NCI-H2171 (cell line): ENCODE measurements at regions not wholly inside any gene's neighbourhood (a gene's known extent, or its start where the extent isn't known, plus 50 kb on each side); places are given as distances from the start of the nearest gene placed in this dataset.

Experiments used
- DNase-seq: peaks from one replicate; lab custom pipeline; 2025; lab: John Stamatoyannopoulos, UW

DNA sequence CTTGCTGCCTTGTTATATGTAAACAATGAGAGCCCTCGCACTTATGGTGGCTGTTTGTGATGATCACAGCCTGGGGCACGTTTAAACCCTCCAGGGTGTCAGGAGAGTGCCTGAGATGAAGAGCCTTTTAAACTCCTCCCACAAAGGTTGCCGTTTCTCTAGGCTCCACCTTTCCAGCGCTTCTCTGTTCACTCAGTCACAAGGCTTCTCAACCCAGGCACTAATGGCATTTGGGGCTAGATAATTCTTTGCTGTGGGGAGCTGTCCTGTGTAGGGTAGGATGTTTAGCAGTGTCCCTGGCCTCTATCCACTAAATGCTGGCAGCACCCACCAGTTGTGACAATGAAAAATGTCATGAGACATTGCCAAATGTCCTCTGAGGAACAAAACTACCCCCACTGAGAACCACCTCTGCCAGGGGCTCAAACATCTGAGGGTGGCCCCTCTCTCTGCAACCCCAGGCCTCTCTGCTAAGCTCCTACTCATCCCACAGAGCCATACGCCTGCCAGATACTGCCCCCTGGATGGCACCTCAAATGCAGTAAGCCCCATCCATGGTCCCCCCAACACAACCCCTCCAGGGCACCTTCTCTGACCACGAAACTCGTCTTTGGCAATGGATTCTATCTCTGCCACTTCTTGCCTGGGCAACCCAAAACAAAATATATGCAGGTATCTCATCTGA, 144.3 kb upstream of the ZMIZ1 start:
- no peak for DNase-seq

DNA sequence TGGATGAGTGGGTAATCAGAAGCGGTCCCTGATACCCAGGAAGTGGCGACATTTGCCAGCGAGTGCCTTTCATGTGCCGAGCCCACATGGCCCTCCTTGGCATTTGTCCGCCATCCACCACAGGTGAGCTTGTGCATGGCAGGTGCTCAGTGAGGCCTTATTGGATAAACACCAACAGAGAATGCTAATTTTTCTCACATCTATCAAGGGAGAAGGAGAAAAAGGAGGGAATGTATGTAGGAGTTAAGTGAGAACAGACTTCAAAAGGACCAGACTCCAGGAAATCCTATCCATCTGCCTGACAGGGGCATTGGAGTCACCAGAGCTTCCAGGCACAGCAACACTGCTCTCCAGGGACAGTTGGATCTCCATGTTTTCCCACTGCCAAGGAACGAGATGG, 143.5 kb upstream of the ZMIZ1 start:
- DNase-seq, result no peak

DNA sequence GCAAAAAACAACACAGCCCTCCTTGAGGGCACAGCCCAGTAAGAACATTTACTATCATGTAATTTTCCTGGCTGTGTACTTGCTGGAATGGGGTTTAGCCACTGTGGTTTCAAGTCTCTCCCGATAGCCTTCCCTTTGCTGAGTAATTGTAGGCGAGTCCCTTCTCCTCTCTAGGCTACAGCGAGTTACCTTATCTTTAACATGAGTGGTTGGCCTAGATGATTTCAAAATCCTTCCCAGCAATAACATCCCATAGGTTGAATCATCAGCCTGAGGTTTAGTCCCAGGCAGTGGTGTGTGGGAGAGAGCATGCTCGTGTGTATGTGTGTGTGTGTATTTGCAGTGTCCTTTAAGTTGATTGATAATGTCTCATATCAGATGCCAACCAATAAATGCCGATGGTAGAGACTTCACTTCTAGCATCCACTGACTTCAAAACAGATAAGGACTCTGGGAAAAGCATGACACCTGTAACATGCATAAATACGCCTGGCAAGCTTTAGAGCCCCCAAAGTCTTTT, 142.9 kb upstream of the ZMIZ1 start:
- DNase-seq, result no peak

DNA sequence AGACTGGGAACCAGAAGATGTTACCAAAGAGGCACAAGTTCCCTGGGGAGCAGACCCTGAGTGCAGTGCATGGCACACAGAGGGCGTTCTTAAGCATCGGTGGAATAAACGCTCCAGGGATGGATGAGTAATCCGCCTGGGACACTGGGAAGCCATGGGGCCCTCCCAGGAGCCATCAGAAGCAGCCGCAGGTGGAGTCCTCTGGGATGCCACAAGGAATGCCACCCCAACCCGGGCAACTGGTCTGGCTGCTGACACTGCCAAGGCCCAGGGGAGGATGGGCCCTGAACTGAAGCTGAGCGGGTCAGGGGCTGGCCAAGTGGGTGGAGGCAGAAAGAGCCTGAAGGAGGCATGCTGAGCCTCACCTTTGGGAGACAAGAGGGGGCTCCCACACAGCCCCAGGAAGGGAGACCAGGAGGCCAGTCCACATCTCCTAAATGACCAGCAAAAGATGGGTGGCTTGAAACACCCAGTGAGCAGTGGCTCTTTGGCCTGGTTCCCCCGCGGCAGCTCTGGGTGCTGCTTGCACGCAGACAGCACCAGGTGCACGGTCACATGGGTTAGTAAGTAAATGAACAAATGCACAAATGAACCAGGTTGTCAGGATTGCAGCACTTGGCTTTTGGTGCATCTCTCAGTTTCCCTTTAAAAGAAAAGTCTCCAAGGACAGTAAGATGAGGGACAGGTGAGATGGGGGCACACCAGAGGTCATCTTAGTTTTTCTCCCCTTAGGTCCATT, 141.3 kb upstream of the ZMIZ1 start:
- DNase-seq, result no peak

DNA sequence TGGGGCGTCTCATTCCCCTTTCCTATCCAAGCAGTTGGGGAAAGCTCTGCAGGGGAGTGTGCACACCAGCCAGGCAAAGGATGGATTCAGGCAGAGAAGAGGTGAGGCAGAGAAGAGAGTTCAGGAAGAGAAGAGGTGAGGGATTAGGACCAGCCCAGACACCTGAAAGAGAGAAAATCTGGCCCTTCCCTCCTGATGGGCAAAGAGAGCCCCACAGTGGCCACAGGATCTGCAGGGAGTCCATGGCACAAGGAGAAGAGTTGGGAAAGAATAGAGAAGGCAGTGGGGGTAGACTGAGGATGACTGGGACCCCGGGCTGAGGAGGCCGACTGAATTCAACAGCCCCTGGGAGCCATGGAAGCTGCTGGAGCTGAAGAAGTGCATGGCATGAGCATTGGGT, 140.4 kb upstream of the ZMIZ1 start:
- DNase-seq, result no peak

DNA sequence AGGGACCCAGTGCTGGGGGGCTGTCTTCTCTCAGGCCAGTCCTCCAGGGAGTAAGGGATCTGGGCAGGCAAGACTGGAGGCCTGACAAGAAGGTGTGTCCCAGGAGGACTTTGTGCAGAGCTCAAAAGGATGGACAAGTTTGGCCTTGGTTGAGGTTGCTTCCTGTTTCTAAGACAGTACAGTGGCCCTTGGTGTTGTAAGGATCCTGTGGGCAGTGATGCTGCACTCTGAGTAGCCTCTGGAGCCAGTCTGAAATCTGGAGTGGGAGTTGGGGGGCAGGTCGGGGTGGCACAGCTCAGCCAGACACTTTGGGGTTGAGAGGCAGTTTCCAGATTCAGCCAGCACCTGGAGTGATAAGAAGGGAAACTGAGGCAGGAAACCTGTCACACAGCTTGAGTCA, 139.2 kb upstream of the ZMIZ1 start:
- no peak for DNase-seq

- DNase-seq, result no peak
Measured at GRCh38 chr10:78931321-78932053, 137.3 kb upstream of the ZMIZ1 start.

- DNase-seq, result no peak
Measured at GRCh38 chr10:78932054-78932386, 136.7 kb upstream of the ZMIZ1 start.

DNA sequence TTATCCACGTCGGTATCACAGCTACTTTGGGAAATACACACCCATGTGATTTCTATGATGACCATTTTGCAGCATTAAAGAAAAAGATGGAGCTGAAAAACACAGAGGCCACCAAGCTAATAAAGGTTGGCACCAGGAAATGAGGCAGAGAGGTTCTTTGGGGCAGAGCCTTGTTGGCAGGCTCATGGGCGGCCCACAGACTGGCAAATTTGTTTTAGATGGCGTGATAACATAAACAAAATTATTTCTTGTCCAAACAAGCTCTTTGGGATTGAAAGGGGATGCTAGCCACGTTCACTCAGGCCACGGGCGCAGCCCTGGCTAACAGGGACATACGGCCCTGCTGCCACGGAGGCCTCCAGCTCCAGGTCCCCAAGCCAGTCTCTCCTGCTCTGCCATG, 135.9 kb upstream of the ZMIZ1 start:
- no peak for DNase-seq

GRCh38 chr10:78933828-78934531, 134.8 kb upstream of the ZMIZ1 start:
- DNase-seq, result no peak

- DNase-seq, result no peak
Measured at GRCh38 chr10:78934532-78934898, 134.3 kb upstream of the ZMIZ1 start.

- DNase-seq, result no peak
Measured at GRCh38 chr10:78934994-78935602, 133.7 kb upstream of the ZMIZ1 start.

DNA sequence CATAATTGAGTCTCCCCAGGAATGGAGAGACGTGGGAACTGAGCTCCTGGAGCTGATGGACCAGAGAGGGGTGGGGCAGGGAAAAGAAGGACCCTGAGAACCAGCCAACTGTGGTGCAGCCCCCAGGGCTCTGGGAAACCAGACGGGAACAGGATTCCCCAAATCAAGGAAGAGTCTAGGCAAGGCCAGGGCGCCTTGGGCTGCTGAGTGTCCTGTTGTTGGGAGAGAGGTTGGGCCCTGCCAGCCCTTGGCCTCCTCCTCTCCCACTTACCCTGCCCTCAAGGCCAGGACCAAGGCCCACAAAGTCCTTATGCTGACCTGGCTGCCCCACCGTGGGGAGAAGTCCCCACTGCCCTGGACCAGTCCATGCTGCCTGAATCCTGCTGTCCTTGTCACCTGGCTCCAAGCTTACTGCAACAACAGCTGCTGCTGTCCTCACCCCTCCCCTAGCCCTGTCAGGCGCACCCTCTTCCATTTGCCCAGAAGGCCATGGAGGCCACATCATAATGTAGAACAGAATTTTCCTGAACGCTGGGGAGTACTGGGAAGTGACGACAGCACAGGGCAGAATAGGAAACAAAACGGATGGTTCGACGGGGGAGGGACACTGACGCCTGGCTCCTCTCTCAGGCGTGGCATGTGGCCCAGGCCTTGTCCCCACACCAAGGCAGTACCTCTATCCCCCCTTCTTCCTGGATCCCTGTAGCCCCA, 132.9 kb upstream of the ZMIZ1 start:
- DNase-seq, result no peak

DNA sequence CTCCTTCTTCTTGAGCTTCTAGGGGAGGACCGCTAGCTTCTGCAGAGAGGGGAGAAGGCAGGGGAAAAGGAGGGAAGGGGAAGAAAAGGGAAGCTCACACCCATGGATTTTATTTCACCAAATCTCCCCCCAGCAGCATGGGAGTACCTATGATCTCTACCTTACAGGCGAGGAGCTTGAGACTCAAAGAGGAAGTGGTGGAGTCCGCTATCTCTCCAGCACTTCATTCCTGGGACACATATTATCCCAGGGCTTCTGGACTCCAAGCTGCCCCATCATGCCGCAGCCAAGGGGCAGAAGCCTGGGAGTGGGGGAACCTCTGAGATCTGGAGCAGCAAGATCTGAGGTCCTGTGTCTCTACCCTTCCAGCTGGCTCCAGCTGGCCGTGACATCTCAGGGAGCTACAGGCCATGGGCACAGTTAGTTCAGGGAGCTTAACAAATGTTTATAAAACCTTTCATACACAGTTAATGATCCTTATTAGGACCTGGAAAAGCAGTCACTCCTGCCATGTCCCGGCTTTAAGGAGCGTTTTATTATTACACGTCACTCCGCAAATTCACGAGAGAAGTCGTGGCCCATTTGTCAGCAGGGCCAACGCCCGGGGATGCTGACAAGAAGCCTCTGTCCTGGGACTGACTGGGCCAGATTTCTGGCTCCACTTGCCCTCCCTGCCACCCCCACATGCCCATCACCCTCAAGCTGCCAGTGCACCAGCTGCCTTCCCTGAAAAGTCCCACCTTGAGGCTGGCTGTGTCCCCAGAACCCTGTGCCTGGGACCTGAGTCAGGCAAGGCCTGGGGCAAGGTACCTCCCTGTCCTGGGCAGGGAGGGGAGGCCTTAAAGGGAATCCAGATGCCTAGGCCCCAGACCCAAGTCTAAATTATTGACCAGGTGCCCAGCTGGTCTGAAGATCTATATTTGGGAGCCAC, 132.1 kb upstream of the ZMIZ1 start:
- DNase-seq, result no peak

DNA sequence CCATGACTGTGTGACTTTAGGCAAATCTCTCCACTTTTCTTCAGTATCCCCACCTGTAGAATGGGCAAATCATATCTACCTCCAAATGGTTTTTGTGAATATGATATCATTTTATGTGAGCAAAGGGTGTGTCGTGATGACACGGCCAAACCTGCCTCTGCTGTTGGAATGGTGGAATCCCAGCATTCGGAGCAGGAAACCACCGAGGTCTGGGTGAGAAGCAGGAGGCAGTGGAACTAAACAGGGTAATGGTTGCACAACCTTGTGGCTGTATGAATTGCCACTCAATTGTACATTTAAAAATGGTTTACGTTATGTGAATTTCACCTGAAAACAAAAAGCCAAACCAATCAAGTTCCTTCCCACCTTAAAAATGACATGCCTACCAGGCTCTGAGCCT, 131.4 kb upstream of the ZMIZ1 start:
- DNase-seq, result no peak

GRCh38 chr10:78937800-78938694, 130.7 kb upstream of the ZMIZ1 start:
- DNase-seq, result no peak

DNA sequence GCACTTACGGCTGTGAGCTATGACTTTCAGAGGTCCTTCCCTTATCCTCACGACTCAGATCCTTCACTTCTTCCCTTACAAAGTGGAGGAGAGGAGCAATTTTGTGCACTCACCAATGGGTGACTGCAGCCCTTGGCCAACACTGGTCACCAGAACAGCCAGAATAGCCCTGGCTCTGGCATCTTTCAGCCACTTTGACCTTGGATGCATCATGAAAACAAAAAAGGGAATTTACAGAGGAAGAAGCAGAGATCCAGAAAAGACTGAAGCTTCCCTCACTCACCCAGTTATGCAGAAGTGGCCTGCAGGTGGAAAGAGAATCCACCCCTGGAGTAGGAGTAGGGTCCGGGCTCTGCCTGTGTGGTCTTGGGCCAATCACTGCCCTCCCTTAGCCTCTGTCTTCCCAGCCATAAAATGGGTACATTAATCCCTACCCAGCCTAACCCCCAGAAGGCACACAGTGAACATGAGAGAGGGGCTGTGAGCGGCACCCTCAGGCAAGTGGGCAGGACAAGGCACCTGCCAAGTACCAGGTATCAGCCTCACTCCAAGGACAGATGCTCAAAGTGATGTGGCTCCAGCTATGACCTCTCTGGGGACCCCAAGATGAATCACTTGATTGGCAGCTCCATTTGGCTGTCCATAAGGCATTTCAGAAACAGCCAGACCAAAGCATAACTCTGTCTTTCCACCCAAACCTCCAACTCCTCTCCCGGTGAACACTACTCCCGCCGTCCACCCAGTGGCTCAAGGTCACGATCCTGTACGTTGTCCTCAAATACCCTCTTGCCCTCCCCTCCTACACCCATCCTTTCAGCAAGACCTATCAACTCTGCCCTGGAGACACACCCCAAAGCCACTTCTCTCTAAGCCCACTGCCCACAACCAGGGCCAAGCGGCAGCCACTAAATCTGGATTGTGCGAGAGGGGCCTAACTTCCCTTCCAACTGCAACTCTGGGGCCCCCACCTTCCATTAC, 129.8 kb upstream of the ZMIZ1 start:
- DNase-seq, result no peak

DNA sequence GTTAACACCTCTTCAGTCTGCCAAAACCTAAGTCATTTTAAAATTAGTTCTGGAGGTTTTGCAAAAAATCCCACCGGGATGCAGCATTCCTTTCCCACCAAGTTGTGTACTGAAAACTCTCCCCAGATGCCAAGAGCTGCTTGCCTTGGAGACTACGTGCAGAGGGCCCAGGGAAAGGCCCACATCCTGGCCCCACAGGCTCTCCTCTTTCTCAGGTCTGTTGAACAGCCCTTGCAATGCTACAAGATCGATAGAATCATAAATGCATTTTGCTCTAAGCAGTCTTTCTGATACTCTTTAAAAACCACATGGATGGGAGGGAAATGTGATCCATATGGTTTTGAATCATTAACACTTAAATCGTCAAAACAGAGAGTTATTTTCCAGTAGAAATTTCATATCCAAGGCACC, 126.7 kb upstream of the ZMIZ1 start:
- DNase-seq, result no peak
